Heart right ventricle (tissue), 16 donors: ENCODE measurements at regions not wholly inside any gene's neighbourhood (a gene's known extent, or its start where the extent isn't known, plus 50 kb on each side); places are given as distances from the start of the nearest gene placed in this dataset.
"Not testable (repeated sequence)": the region's sequence is repeated elsewhere in the genome, so short reads cannot be mapped to it uniquely, and the experiment has no call there.

Experiments
- ATAC-seq, 8 donors: fragments of 200-7000 bp; cut with Tn5 transposase; one replicate each; pipeline ENCODE4 v1.9.1; 2020; ENCODE audit warnings: mild to moderate bottlenecking in 8 of 8, moderate library complexity in 8 of 8, moderate number of reproducible peaks in 1 of 8
- DNase-seq, 2 donors: peaks; one replicate each; pipeline ENCODE4 v3.0.0-alpha.2; 2020
- H3K27ac ChIP-seq, 10 donors: fragments of 200-600 bp; sonication (generic) in 2 of 10; one replicate each; pipeline versions ENCODE4 v1.5.0 to v1.8.0; 2020 to 2022; ENCODE audit warnings: mild to moderate bottlenecking in 3 of 10
- H3K27me3 ChIP-seq, 7 donors: fragments of 200-600 bp; one replicate each; pipeline ENCODE4 v1.8.0; 2021 to 2022; ENCODE audit warnings: mild to moderate bottlenecking in 2 of 7
- H3K36me3 ChIP-seq, 9 donors: fragments of 200-600 bp; sonication (generic) in 1 of 9; one replicate each; pipeline versions ENCODE4 v1.5.0 to v1.8.0; 2020 to 2022; ENCODE audit warnings: mild to moderate bottlenecking in 2 of 9
- H3K4me1 ChIP-seq, 9 donors: fragments of 200-600 bp; sonication (generic) in 1 of 9; one replicate each; pipeline versions ENCODE4 v1.5.0 to v1.8.0; 2020 to 2022; ENCODE audit warnings: mild to moderate bottlenecking in 4 of 9
- H3K4me3 ChIP-seq, 10 donors: fragments of 200-600 bp; sonication (generic) in 2 of 10; one replicate each; pipeline versions ENCODE4 v1.5.0 to v1.8.0; 2020 to 2022; ENCODE audit warnings: mild to moderate bottlenecking in 7 of 10, moderate library complexity in 2 of 10
- H3K9me3 ChIP-seq, 11 donors: fragments of 200-600 bp in 10 of 11; sonication (generic) in 2 of 11; one replicate each; pipeline versions ENCODE4 v1.5.0 to v1.8.0; 2013 to 2022; ENCODE audit warnings: mild to moderate bottlenecking in 2 of 11, control low read depth in 1 of 11, moderate library complexity in 1 of 11
- WGBS, 2 donors: extraction: QIAGEN DNeasy Blood & Tissue Kit; methylation state at CpG; one replicate each; pipeline ENCODE4 v1.1.7; 2013; ENCODE audit warnings: inconsistent platforms in 1 of 2; 5-methylcytosine and 5-hydroxymethylcytosine counted together
- intact Hi-C, 10 donors: fragments of 100-400 bp; cut with DNase I; formaldehyde crosslinking; loops; one replicate each; pipeline versions ENCODE4 v1.11.1 to v1.14.2; 2022
- TF ChIP-seq, protein P1 (sequence below), 9 donors: fragments of 200-600 bp; sonication (generic) in 2 of 9; IDR thresholded peaks; one replicate each; pipeline versions ENCODE4 v1.5.0 to v1.8.0; 2021 to 2022; ENCODE audit warnings: antibody characterized with exemption in 9 of 9, mild to moderate bottlenecking in 5 of 9, moderate library complexity in 1 of 9
- donor health status: Arrhythmogenic right ventricular cardiomyopathy.
- donor health status: ischemic (EF 13 %, LVEDD 7.1; RV severe dilation, severe dysfunction).
- donor health status: healthy with polysubstance abuse.
- donor health status: DM: no; HTN: yes; CAD: no.
- donor health status: DM: no; HTN: no; CAD: no.
- donor health status: ischemic (EF 25% LVEDD 6.9; RV normal size, moderate dysfunction).
- donor health status: ischemic (EF 25% LVEDD 5.7; RV mildly dilated, moderate dysfunction).
- donor health status: healthy.
- donor health status: DM: yes; HTN: yes; CAD: no.
- donor health status: Ischemic cardiomyopathy.
- donor health status: ischemic (EF 35%, LVEDD 5.7; RV mildly dilated, moderate dysfunction).
- donor health status: nonischemic (EF 11% LVEDD 7.7; RV severe dilation, severe dysfunction).
- donor health status: DM: yes; HTN: yes; CAD: no.
- donor health status: PGD.
- donor health status: ischemic (EF 29% LVEDD 5.4; RV normal size, mild dysfunction).
- donor health status: nonischemic (EF 23%, LVEDD 6.1; RV moderate dilation, normal function).

DNA sequence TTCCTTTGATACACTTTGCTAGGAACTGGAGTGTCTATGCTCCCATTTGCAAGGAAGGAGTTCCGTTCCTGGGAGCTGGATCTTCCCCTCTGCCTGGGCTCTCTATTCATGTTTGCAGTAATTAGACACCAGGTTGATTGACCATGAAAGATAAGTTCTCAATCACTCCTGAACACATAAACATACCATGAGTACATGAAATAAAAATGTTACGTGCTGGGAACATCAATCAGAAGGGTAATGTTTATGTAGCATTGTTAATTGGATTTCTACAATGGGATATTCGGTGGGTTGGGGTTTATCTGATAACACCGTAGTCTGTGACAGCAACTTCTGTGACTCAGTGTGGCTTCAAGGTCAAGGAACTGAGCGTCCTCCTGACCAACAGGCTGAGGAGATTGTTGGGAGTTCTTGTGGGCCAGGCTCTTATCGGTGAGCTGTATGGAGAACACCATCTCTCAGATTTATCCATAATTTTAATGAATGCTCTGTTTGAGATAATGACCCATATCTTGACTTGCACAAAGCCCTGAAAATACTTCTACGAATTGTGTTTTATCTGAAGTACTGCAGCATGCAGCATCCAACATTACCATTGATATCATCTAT lies 136.4 kb downstream of the NPIPB5 start:
- Histone ChIP-seq H3K4me3 (no peak overlapping the region), H3K36me3 (no peaks in the 10 kb centered on the region), H3K27ac (no peak overlapping the region), H3K27me3 (peaks cover 0 to 79% (median 45%) of the 10 kb centered on the region in 7 donors), H3K4me1 (no peaks in the 10 kb centered on the region), H3K9me3 (peaks cover 0 to 11% (median 0%) of the 10 kb centered on the region in 11 donors)
- ATAC-seq, result no peak
- intact Hi-C loops, result no loop called here
- no peak for DNase-seq
- 57 to 60% methylated on average over 7 of the region's 7 CpGs for WGBS, 2 donors
- TF ChIP-seq, protein P1, sequence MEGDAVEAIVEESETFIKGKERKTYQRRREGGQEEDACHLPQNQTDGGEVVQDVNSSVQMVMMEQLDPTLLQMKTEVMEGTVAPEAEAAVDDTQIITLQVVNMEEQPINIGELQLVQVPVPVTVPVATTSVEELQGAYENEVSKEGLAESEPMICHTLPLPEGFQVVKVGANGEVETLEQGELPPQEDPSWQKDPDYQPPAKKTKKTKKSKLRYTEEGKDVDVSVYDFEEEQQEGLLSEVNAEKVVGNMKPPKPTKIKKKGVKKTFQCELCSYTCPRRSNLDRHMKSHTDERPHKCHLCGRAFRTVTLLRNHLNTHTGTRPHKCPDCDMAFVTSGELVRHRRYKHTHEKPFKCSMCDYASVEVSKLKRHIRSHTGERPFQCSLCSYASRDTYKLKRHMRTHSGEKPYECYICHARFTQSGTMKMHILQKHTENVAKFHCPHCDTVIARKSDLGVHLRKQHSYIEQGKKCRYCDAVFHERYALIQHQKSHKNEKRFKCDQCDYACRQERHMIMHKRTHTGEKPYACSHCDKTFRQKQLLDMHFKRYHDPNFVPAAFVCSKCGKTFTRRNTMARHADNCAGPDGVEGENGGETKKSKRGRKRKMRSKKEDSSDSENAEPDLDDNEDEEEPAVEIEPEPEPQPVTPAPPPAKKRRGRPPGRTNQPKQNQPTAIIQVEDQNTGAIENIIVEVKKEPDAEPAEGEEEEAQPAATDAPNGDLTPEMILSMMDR (IDR thresholded peaks at IDR 0.05), result no peak

DNA sequence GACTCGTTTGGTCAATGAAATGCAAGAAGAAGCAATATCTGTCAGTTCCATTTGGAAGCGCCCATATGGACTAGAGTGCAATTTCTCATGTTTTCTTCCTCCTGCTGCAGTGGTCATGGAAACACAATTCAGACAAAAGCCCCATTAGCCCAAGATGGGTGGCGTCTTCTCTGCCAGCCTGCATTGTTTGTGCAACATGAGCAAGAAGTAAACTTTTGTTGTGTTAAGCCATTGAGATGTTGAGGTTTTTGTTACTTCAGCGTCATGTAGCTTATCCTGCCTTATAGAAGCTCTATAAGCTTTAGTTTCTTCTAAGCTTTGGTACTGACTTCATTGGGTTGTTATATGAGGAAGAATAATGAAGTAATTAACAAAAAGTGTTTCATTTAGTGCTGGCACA lies 137.4 kb downstream of the NPIPB5 start:
- 72 to 81% methylated on average over 4 of the region's 4 CpGs for WGBS, 2 donors
- no peaks in the 10 kb centered on the region for H3K36me3 ChIP-seq
- DNase-seq, result no peak
- H3K27me3 ChIP-seq, result peaks cover 0 to 79% (median 42%) of the 10 kb centered on the region in 7 donors
- H3K9me3 ChIP-seq, result peaks cover 0 to 11% (median 0%) of the 10 kb centered on the region in 11 donors
- no peak for ATAC-seq
- H3K4me3 ChIP-seq, result no peak overlapping the region
- no peaks in the 10 kb centered on the region for H3K4me1 ChIP-seq
- no peak overlapping the region for H3K27ac ChIP-seq
- intact Hi-C loops, result no loop called here
- TF ChIP-seq, protein P1 (IDR thresholded peaks at IDR 0.05), result no peak

DNA sequence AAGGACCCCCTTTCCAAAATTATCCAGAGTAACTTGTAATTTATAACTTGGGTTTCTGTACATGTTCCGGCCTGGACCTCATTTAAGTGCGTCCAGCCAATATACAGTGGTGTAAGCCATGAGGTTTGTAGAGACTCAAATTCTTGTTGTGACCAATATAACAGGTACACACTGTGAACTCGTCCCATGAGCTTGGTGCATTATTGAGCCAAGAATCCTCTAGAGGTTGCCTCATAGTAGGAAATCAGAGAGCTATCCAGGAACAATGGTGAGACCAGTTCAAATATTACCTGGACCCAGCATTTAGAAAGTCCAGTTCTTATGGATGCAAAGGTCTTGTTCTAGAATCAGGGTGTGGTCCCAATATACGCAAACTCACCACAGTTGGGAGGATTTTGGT lies 138.2 kb downstream of the NPIPB5 start:
- intact Hi-C loops, result no loop called here
- 90 to 91% methylated on average over 4 of the region's 4 CpGs for WGBS, 2 donors
- no peak for DNase-seq
- Histone ChIP-seq H3K4me1 (no peaks in the 10 kb centered on the region), H3K27ac (no peak overlapping the region), H3K27me3 (peaks cover 0 to 79% (median 43%) of the 10 kb centered on the region in 7 donors), H3K9me3 (peaks cover 0 to 11% (median 0%) of the 10 kb centered on the region in 11 donors), H3K36me3 (no peaks in the 10 kb centered on the region), H3K4me3 (no peak overlapping the region)
- no peak for ATAC-seq
- TF ChIP-seq, protein P1 (IDR thresholded peaks at IDR 0.05), result no peak

DNA sequence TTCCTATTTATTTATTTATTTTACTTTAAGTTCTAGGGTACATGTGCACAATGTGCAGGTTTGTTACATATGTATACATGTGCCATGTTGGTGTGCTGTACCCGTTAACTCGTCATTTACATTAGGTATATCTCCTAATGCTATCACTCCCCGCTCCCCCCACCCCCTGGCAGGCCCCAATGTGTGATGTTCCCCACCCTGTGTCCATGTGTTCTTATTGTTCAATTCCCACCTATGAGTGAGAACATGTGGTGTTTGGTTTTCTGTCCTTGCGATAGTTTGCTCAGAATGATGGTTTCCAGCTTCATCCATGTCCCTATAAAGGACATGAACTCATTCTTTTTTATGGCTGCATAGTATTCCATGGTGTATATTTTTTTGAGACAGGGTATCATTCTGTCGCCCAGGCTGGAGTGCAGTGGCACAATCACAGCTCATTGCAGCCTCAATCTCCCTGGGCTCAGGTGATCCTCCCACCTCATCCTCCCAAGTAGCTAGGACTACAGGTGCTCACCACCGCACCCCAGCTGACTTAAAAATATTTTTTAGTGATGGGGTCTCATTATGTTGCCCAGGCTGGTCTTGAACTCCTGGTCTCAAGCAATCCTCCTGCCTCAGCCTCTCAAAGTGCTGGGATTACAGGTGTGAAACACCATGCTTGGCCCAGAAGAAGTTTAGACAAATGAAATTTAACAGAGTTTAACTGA lies 140.6 kb downstream of the NPIPB5 start:
- WGBS, 2 donors, result 87 to 91% methylated on average over 6 of the region's 6 CpGs
- H3K27ac ChIP-seq, H3K4me3 ChIP-seq, H3K4me1 ChIP-seq, H3K9me3 ChIP-seq, intact Hi-C loops, H3K36me3 ChIP-seq, DNase-seq, ATAC-seq: not testable (repeated sequence)
- peaks cover 0 to 65% (median 42%) of the 10 kb centered on the region in 7 donors for H3K27me3 ChIP-seq

DNA sequence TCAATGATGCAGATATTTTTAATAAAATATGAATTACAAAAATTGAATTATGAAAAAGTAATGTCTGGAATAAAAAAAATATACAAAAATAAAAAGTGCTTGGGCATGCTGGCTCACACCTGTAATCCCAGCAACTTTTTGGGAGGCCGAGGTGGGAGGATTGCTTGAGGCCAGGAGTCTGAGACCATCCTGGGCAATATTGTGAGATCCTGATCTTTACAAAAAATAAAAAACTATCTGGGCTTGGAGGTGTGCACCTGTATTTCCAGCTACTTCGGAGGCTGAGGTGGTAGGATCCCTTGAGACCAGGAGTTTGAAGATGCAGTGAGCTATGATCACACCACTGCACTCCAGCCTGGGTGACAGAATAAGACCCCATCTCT lies 141.8 kb downstream of the NPIPB5 start:
- ATAC-seq (no peak), DNase-seq (no peak)
- peaks cover 0 to 4% (median 0%) of the 10 kb centered on the region in 11 donors for H3K9me3 ChIP-seq
- WGBS, 2 donors, result 84 to 85% methylated on average over 2 of the region's 2 CpGs
- no peak overlapping the region for H3K4me3 ChIP-seq
- no peaks in the 10 kb centered on the region for H3K36me3 ChIP-seq
- no peaks in the 10 kb centered on the region for H3K4me1 ChIP-seq
- TF ChIP-seq, protein P1 (IDR thresholded peaks at IDR 0.05), result no peak
- peaks cover 0 to 54% (median 32%) of the 10 kb centered on the region in 7 donors for H3K27me3 ChIP-seq
- intact Hi-C loops, result no loop called here
- H3K27ac ChIP-seq, result no peak overlapping the region
